Mesodermal cell (in vitro differentiated cells): ENCODE measurements at regions not wholly inside any gene's neighbourhood (a gene's known extent, or its start where the extent isn't known, plus 50 kb on each side); places are given as distances from the start of the nearest gene placed in this dataset.
A peak's percentile ranks its signal among the peaks of the same experiment; 100 is the strongest.
"Not testable (repeated sequence)": the region's sequence is repeated elsewhere in the genome, so short reads cannot be mapped to it uniquely, and the experiment has no call there.

ENCODE experiments used
- H3K27ac ChIP-seq: 2 replicates; pipeline ENCODE4 v1.7.0; 2013; ENCODE audit warnings: mild to moderate bottlenecking, low read depth, low read length, moderate library complexity; ENCODE audit not compliant: severe bottlenecking
- H3K36me3 ChIP-seq: 2 replicates; pipeline ENCODE4 v1.7.1; 2013; ENCODE audit warnings: mild to moderate bottlenecking, low read length, moderate library complexity; ENCODE audit not compliant: control insufficient read depth, insufficient read depth
- H3K4me1 ChIP-seq: one replicate; pipeline ENCODE4 v1.7.1; 2013; ENCODE audit warnings: mild to moderate bottlenecking, low read length; ENCODE audit not compliant: insufficient read depth, control insufficient read depth, poor library complexity, severe bottlenecking
- H3K4me3 ChIP-seq: 2 replicates; pipeline ENCODE4 v1.7.0; 2013; ENCODE audit warnings: low read length, control low read depth, mild to moderate bottlenecking; ENCODE audit not compliant: insufficient read depth, poor library complexity, severe bottlenecking; ENCODE audit errors: extremely low read depth
- H3K9me3 ChIP-seq: 2 replicates; pipeline ENCODE4 v1.7.1; 2013; ENCODE audit warnings: mild to moderate bottlenecking, low read length, moderate library complexity; ENCODE audit not compliant: control insufficient read depth
- WGBS, 2 experiments: methylation state at CpG; one replicate each; pipeline ENCODE4 v1.1.5; 2013; ENCODE audit warnings: missing lambda C conversion rate in 2 of 2; ENCODE audit not compliant: insufficient coverage in 2 of 2; 5-methylcytosine and 5-hydroxymethylcytosine counted together

DNA sequence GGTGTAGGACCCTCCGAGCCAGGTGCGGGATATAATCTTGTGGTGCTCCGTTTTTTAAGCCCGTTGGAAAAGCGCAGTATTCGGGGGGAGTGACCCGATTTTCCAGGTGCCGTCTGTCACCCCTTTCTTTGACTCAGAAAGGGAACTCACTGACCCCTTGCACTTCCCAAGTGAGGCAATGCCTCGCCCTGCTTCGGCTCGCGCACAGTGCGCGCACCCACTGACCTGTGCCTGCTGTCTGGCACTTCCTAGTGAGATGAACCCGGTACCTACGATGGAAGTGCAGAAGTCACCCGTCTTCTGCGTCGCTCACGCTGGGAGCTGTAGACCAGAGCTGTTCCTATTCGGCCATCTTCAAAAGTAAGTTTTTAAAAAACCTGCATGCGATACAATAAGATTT lies 362.1 kb downstream of the HS3ST1 start:
- not testable (repeated sequence) for H3K27ac ChIP-seq, H3K36me3 ChIP-seq, H3K4me1 ChIP-seq, H3K9me3 ChIP-seq
- WGBS, 2 experiments = 34 to 41% methylated on average over 10 to 18 of the region's 22 CpGs
- peak overlapping the region; percentile 25 for H3K4me3 ChIP-seq

DNA sequence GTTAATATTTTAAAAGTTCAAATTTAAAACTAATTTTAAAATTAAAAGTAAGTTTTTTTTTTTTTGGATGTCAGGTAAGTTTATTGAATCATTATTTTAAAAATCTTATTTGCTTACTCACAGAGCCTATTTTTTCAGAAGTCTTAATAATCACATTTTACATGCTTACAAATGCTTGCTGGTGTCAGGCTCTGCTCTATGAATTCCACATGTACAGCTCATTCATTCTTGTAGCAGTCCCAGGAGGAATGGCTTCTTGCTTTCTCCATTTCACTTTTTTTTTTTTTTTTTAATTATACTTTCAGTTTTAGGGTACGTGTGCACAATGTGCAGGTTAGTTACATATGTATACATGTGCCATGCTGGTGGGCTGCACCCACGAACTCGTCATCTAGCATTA lies 368.1 kb downstream of the HS3ST1 start:
- H3K4me1 ChIP-seq, H3K9me3 ChIP-seq, H3K27ac ChIP-seq, H3K36me3 ChIP-seq, H3K4me3 ChIP-seq: not testable (repeated sequence)
- no CpG with 5 or more reads among the region's 3 CpGs for WGBS, 2 experiments

DNA sequence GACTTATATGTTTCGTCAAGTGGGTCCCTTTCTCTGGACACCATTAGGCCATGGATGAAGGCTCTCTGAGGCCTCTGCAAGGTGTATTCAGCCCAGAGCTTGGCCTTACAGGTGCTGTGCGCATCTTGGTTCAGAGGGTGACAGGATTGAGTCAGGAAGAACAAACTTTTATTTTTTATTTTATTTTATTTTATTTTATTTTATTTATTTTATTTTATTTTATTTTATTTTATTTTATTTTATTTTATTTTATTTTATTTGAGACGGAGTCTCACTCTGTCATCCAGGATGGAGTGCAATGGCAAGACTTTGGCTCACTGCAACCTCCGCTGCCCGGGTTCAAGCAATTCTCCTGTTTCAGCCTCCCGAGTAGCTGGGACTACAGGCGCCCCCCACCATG lies 370.4 kb upstream of the CLNK start:
- not testable (repeated sequence) for H3K27ac ChIP-seq, H3K4me1 ChIP-seq, H3K36me3 ChIP-seq, H3K9me3 ChIP-seq, H3K4me3 ChIP-seq
- 97 to 98% methylated on average over 5 to 6 of the region's 7 CpGs for WGBS, 2 experiments

DNA sequence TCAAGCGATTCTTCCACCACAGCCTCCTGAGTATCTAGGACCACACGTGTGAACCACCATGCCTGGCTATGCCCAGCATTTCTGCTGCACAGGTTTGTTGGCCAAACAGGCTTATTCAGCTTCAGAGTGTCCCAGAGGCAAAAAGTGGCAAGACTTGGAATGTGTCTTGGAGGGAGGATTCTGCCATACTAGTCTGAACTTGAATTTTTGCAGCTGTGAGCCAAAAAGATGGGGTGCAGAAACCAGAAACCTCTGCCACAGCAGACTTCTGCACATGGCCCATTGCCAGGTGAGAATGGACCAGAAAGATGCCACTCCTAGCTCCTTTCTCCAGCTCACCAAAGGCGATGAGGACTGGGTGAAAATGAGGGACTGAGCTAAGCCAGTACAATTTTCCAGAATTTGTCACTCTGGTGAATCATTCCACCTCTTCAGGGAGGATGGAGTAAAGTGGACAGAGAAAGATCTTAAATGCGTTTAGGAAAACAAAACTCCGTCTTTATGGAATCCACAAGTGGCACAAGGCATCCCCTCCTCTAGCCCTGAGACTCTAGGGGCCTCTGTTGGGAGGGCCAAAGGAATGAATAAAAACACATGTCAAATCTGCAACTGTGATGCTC lies 369.1 kb upstream of the CLNK start:
- Histone ChIP-seq H3K36me3 (no peaks in the 10 kb centered on the region), H3K4me3 (no peak overlapping the region), H3K9me3 (no peaks in the 10 kb centered on the region), H3K4me1 (no peaks in the 10 kb centered on the region), H3K27ac (no peak overlapping the region)
- WGBS, 2 experiments = 93% methylated on average over 4 of the region's 5 CpGs; no CpG with 5 or more reads in 1 of the 2 experiments

DNA sequence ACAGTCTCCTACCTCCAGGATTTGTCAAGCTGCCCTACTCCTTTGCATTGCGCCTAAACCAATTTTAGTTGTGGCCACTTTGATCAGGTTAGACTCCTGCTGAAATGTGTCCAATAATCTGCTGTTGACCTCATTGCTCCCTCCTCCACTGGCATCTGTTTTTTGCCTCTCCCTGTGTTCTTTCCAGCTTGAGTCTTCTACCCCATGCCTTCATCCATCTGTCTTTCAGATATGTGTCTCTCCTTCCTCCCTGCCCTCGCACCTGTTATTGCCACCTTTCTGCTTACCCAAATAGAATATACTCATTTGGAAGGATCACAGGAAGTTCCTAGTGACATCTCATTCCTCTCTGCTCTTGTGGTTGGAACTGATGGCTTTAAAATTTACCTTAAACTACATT lies 366.6 kb upstream of the CLNK start:
- no peaks in the 10 kb centered on the region for H3K9me3 ChIP-seq

DNA sequence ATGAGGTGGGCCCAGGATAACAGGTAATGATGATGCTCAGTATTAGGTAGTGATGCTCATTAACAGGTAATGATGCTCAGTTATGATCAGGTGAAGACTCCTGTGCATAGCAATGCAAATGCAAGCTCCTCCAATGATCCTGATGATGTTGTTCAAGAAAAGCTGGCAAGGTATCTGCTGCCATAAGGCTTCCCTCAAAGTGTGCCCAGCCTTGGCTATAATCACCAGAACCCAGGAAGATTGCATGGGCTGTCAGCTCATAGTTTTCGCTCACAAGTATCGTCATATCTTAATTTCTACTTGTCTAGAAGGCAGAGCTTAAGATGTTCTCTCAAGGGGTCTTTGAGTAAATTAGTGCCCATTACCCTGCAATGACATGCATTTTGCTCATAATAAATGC lies 366.2 kb upstream of the CLNK start:
- Histone ChIP-seq H3K9me3 (no peaks in the 10 kb centered on the region), H3K36me3 (no peaks in the 10 kb centered on the region), H3K4me3 (no peak overlapping the region), H3K27ac (no peak overlapping the region), H3K4me1 (no peaks in the 10 kb centered on the region)
- 100% methylated on average over 2 of the region's 2 CpGs; no CpG with 5 or more reads in 1 of the 2 experiments for WGBS, 2 experiments

More for the DNA sequence above, 366.6 kb upstream of the CLNK start:
- Histone ChIP-seq H3K27ac (no peak overlapping the region), H3K36me3 (no peaks in the 10 kb centered on the region), H3K4me3 (no peak overlapping the region), H3K4me1 (no peaks in the 10 kb centered on the region)
- WGBS, 2 experiments = 90 to 100% methylated on average over 1 to 2 of the region's 2 CpGs

DNA sequence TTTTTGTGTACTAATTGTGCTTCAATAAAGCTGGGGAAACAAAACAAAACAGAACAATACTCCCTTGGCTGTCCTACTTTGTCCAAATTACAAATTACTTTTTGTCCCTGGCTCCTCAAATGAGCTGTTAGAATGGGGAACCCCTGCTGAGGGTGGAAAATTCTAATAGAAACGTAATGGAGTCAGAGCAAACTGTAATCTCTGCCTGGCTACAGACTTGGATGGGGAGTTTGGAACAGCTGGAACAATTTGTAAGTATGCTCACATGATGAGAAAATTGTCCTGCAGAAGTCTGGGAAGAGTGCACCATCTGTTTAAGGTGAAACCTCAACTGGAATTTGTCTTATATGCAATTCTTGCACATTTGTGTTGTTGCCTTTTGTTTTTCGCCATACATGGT lies 364.4 kb upstream of the CLNK start:
- H3K4me1 ChIP-seq = no peaks in the 10 kb centered on the region
- 82 to 89% methylated on average over 1 of the region's 2 CpGs for WGBS, 2 experiments
- no peaks in the 10 kb centered on the region for H3K9me3 ChIP-seq
- H3K4me3 ChIP-seq = no peak overlapping the region
- H3K27ac ChIP-seq = no peak overlapping the region
- no peaks in the 10 kb centered on the region for H3K36me3 ChIP-seq

DNA sequence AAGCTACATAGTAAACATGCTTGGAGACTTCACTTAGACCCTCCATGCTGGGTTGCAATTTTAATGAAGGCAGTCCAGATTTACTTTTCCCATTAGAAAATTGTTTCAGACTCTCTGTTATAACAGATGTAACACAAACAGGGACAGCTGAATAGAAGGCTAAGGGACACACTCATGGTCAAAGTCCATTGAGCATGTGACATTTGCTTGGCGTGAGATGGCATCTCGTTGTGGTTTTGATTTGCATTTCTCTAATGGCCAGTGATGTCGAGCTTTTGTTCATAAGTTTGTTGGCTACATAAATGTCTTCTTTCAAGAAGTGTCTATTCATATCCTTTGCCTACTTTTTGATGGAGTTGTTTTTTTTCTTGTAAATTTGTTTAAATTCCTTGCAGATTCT lies 358.2 kb upstream of the CLNK start:
- WGBS, 2 experiments = 92 to 93% methylated on average over 2 to 3 of the region's 3 CpGs

DNA sequence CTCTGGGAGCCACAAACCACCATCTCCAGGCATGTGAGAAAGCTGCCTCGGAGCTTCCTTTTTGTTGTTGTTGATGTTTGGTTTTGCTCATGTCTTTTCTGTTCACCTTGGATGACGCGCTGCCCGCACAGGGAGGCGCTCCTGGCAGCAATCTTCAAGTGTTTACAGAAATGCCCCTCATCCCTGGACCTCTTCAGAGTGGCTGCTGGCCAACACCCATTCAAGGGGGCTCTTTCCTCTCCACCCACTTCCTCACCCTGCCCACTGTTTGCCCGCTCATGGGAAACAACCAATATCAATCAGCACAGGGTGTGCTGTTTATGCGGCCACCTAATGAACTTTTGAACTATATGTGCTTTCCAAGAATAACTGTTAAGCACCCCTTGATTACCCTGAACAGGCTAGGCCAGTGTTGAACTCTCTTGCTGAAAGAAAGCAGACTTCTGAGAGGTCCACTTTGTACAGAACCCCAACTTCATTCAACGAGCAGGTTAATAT lies 355.1 kb upstream of the CLNK start:
- WGBS, 2 experiments = 92 to 100% methylated on average over 3 to 8 of the region's 8 CpGs
- no peak overlapping the region for H3K4me3 ChIP-seq
- H3K27ac ChIP-seq = no peak overlapping the region
- H3K9me3 ChIP-seq = no peaks in the 10 kb centered on the region
- H3K4me1 ChIP-seq = no peaks in the 10 kb centered on the region
- H3K36me3 ChIP-seq = no peaks in the 10 kb centered on the region

More for the DNA sequence above, 358.2 kb upstream of the CLNK start:
- Histone ChIP-seq H3K9me3 (no peaks in the 10 kb centered on the region), H3K4me3 (no peak overlapping the region), H3K36me3 (no peaks in the 10 kb centered on the region), H3K27ac (no peak overlapping the region), H3K4me1 (no peaks in the 10 kb centered on the region)

DNA sequence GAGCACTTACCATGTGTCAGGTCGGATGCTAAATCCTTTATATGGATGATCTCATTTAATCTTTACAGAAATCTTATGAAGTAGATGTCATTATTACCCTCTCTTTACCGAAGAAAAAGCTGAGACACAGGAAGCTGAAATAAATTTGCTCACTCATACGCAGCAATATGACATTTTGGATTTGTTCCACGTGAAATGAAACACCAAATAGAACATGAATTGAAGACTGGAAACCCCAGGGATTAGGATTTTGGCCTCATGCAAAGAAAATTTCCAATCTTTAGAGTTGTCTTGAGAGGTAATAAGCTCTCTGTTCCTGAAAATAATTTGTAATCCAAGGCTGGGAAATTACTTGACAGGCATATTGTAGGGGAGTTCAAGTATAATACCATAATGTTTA lies 354.4 kb upstream of the CLNK start:
- H3K36me3 ChIP-seq = no peaks in the 10 kb centered on the region
- H3K4me1 ChIP-seq = no peaks in the 10 kb centered on the region
- WGBS, 2 experiments = 90 to 100% methylated on average over 1 to 2 of the region's 4 CpGs
- no peak overlapping the region for H3K4me3 ChIP-seq
- no peaks in the 10 kb centered on the region for H3K9me3 ChIP-seq
- no peak overlapping the region for H3K27ac ChIP-seq

DNA sequence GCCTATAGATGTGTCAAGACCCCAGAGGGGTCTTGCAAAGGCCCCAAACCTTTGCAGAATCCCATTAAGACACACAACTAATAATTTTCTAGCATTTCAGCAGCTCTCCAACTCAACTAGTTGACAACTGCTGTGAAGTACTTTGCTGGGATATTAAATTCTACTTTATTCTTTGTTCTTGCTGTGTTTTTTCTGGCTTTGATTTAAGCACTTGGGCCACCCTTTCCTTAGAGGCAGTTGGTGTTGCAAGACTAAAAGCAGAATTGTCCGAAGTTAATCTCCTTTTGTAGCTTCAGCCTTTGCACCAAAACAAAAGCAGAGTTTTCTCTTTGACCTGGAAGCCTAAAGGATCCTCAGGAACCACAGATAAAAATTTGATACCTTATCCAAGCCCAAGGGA lies 353.1 kb upstream of the CLNK start:
- H3K36me3 ChIP-seq = no peaks in the 10 kb centered on the region
- H3K4me3 ChIP-seq = no peak overlapping the region
- no peak overlapping the region for H3K27ac ChIP-seq
- no peaks in the 10 kb centered on the region for H3K9me3 ChIP-seq
- H3K4me1 ChIP-seq = no peaks in the 10 kb centered on the region
- WGBS, 2 experiments = 60% methylated on average over 1 of the region's 1 CpG; no CpG with 5 or more reads in 1 of the 2 experiments
